K562 (cell line): ENCODE measurements at regions not wholly inside any gene's neighbourhood (a gene's known extent, or its start where the extent isn't known, plus 50 kb on each side); places are given as distances from the start of the nearest gene placed in this dataset.

ENCODE experiments used
- ATAC-seq: fragments of 200-7000 bp; cut with Tn5 transposase; 3 replicates; pipeline ENCODE4 v1.9.1; 2020; ENCODE audit warnings: moderate library complexity
- BruUV-seq: library from RNA; stranded (reverse); fragments of 400-500 nt; replicated peaks from 2 replicates; lab custom pipeline; 2021; lab: Mats Ljungman, UMichigan
- CTCF ChIA-PET: fragments of 300-600 bp; formaldehyde crosslinking; extraction: SDS; loops from one replicate; lab custom pipeline; 2021; ENCODE audit warnings: low intra/inter-chr PET ratio; lab: Yijun Ruan, JAX
- POLR2A ChIA-PET: fragments of 300-600, 350-650 bp; sonication (Branson Sonifier 250); formaldehyde crosslinking; extraction: SDS; loops from one replicate; lab custom pipeline; 2021; ENCODE audit warnings: antibody characterized with exemption, inconsistent platforms; lab: Yijun Ruan, JAX
- DNase-seq, 4 experiments: peaks; one replicate each; pipeline versions ENCODE4 v3.0.0 to v3.0.0-alpha.2; 2011 to 2018; ENCODE audit warnings: low spot score in 3 of 4, mixed read lengths in 3 of 4; ENCODE audit errors: extremely low read depth in 1 of 4
- FAIRE-seq: peaks from 2 replicates; lab custom pipeline; 2011; peaks lifted over from hg19 to GRCh38; lab: Jason Lieb, UNC
- H2AFZ ChIP-seq: 2 replicates; pipeline ENCODE4 v1.6.0; 2011; ENCODE audit warnings: low read depth, low read length, control low read depth, inconsistent platforms
- H3K27ac ChIP-seq: fragments of 200-600 bp; 3 replicates; pipeline ENCODE4 v1.8.0; 2011; ENCODE audit warnings: low read depth, mild to moderate bottlenecking, control low read depth, inconsistent platforms, low read length, moderate library complexity, mixed read lengths; ENCODE audit errors: extremely low read depth
- H3K27me3 ChIP-seq, 2 experiments: fragments of 300-600 bp in 1 of 2; 2 replicates in 1 of 2; 3 replicates in 1 of 2; pipeline versions ENCODE4 v1.6.0 to v1.8.0; 2011; ENCODE audit warnings: inconsistent platforms in 2 of 2, low read length in 2 of 2, mild to moderate bottlenecking in 1 of 2, mixed read lengths in 1 of 2, moderate library complexity in 1 of 2; ENCODE audit not compliant: control insufficient read depth in 2 of 2, insufficient read depth in 2 of 2
- H3K36me3 ChIP-seq: fragments of 300-600 bp; 3 replicates; pipeline ENCODE4 v1.8.0; 2011; ENCODE audit warnings: mild to moderate bottlenecking, low read length, inconsistent platforms; ENCODE audit not compliant: control insufficient read depth, insufficient read depth
- H3K4me1 ChIP-seq, 2 experiments: fragments of 200-600 bp in 1 of 2; replicated peaks in 1 of 2; 2 replicates in 1 of 2; 3 replicates in 1 of 2; pipeline versions ENCODE4 v1.5.1 to v1.8.0; 2011; ENCODE audit warnings: inconsistent platforms in 2 of 2, low read length in 2 of 2, mild to moderate bottlenecking in 1 of 2, mixed read lengths in 1 of 2, moderate library complexity in 1 of 2; ENCODE audit not compliant: control insufficient read depth in 2 of 2, insufficient read depth in 2 of 2
- H3K4me2 ChIP-seq: 2 replicates; pipeline ENCODE4 v1.6.1; 2011; ENCODE audit warnings: low read length, control low read depth, inconsistent platforms, mixed read lengths; ENCODE audit not compliant: insufficient read depth
- H3K4me3 ChIP-seq: fragments of 200-600 bp; sonication (generic), shearing (Covaris generic); 2 replicates; pipeline ENCODE4 v1.5.1; 2016; ENCODE audit warnings: control low read depth, inconsistent platforms
- H3K79me2 ChIP-seq: fragments of 200-600 bp; 3 replicates; pipeline ENCODE4 v1.8.0; 2011; ENCODE audit warnings: low read length, inconsistent platforms; ENCODE audit not compliant: control insufficient read depth, insufficient read depth
- H3K9ac ChIP-seq, 2 experiments: 2 replicates each; pipeline versions ENCODE4 v1.6.0 to v1.6.1; 2011; ENCODE audit warnings: low read depth in 2 of 2, low read length in 2 of 2, control low read depth in 1 of 2, inconsistent platforms in 1 of 2, mild to moderate bottlenecking in 1 of 2, mixed read lengths in 1 of 2; ENCODE audit not compliant: insufficient read depth in 1 of 2
- H3K9me1 ChIP-seq: one replicate; pipeline ENCODE4 v1.6.0; 2011; ENCODE audit warnings: inconsistent platforms, mild to moderate bottlenecking, low read length, moderate library complexity; ENCODE audit not compliant: control insufficient read depth, insufficient read depth
- H3K9me3 ChIP-seq: replicated peaks from 2 replicates; pipeline ENCODE4 v1.5.1; 2011; ENCODE audit warnings: low read depth, low read length, inconsistent platforms; ENCODE audit not compliant: control insufficient read depth, insufficient read depth
- H4K20me1 ChIP-seq: replicated peaks from 2 replicates; pipeline ENCODE4 v1.6.1; 2011; ENCODE audit warnings: low read length, inconsistent platforms, mixed read lengths; ENCODE audit not compliant: control insufficient read depth, insufficient read depth
- CBX3 ChIP-seq, 2 experiments: IDR thresholded peaks; 1 replicate in 1 of 2; 2 replicates in 1 of 2; pipeline ENCODE4 v1.6.1; 2012; ENCODE audit warnings: inconsistent platforms in 2 of 2, low read length in 2 of 2, borderline replicate concordance in 1 of 2, control low read depth in 1 of 2
- GTF2E2 ChIP-seq: fragments of 200-800 bp; sonication (Bioruptor generic); IDR thresholded peaks from 2 replicates; pipeline ENCODE4 v1.6.1; 2016; ENCODE audit warnings: missing genetic modification characterization, missing compliant biosample characterization
- JUN ChIP-seq, 2 experiments: sonication (generic) in 1 of 2; formaldehyde crosslinking in 1 of 2; IDR thresholded peaks; 2 replicates each; pipeline versions ENCODE4 v1.6.1 to v1.8.0; 2012 to 2022; ENCODE audit warnings: borderline replicate concordance in 2 of 2, mild to moderate bottlenecking in 2 of 2, improper control_type of control experiment in 1 of 2, low read depth in 1 of 2, low read length in 1 of 2, missing genetic modification reagents in 1 of 2
- KLF1 ChIP-seq: fragments of 450-650 bp; IDR thresholded peaks from 2 replicates; pipeline ENCODE4 v1.6.1; 2016; ENCODE audit warnings: missing genetic modification characterization, missing compliant biosample characterization
- MAFG ChIP-seq: fragments of 450-650 bp; conservative IDR thresholded peaks from 2 replicates; pipeline ENCODE4 v1.6.1; 2016; ENCODE audit warnings: missing genetic modification characterization, missing compliant biosample characterization
- SOX6 ChIP-seq: fragments of 450-650 bp; IDR thresholded peaks from 2 replicates; pipeline ENCODE4 v1.6.1; 2014; ENCODE audit warnings: mild to moderate bottlenecking
- TCF7 ChIP-seq: sonication (generic); IDR thresholded peaks from 2 replicates; pipeline ENCODE4 v1.6.1; 2016; ENCODE audit warnings: antibody characterized with exemption, borderline replicate concordance
- WGBS: fragments of 100-300 bp; shearing (Covaris generic); methylation state at CpG from one replicate; pipeline ENCODE4 v1.1.6; 2016; ENCODE audit warnings: low coverage, mixed read lengths; ENCODE audit not compliant: insufficient coverage; ENCODE audit errors: missing lambda C conversion rate; 5-methylcytosine and 5-hydroxymethylcytosine counted together
- in situ Hi-C: fragments of 300-500 bp; cut with MboI; formaldehyde crosslinking; loops from 4 replicates; pipeline ENCODE4 v1.15.0; 2018; ENCODE audit warnings: inconsistent platforms, mixed read lengths
- intact Hi-C: fragments of 100-400 bp; cut with micrococcal nuclease; formaldehyde crosslinking; loops from 2 replicates; pipeline ENCODE4 v1.14.2; 2022
- TF ChIP-seq, protein P1 (sequence below): sonication (generic); IDR thresholded peaks from 2 replicates; pipeline ENCODE4 v1.6.1; 2016
- TF ChIP-seq, protein P2 (sequence below): fragments of 450-650 bp; IDR thresholded peaks from 2 replicates; pipeline ENCODE4 v1.6.1; 2016; ENCODE audit warnings: missing biosample characterization, missing genetic modification characterization
- TF ChIP-seq, protein P3 (sequence below): fragments of 450-650 bp; IDR thresholded peaks from 2 replicates; pipeline ENCODE4 v1.6.1; 2017; ENCODE audit warnings: antibody characterized with exemption, mild to moderate bottlenecking
- TF ChIP-seq, protein P4 (sequence below): fragments of 250-450 bp; sonication (Bioruptor Pico); IDR thresholded peaks from 2 replicates; pipeline ENCODE4 v1.4.0; 2020; ENCODE audit warnings: mild to moderate bottlenecking, moderate library complexity, borderline replicate concordance

DNA sequence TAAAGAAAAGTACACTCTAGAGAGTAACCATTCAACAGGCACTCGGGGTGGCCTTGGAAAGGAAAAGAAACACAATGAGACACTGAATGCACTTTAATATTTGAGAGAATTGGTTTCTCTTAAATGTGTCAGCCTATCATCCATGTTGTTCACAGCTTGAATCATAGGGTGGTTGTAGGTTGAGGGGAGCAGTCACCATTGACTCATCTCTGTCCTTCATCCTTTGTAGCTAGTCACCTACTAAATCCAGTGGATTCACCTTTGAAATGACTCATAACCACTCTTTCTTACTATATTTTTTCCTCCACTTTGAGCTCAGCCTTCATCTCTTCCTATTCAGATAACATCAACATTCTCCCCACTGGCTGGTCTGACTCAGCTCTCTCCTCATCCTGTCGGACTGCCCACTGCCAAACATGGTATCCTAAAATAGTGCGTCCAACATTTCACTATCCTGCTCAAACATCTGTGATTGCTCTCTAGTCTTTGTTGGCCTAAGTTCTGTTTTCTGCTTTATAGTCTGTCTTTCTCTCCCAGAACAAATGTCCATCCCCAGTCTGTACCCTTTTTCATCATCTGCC, 182.7 kb upstream of the GADL1 start:
- Histone ChIP-seq H2AFZ (no peak overlapping the region), H3K9ac (no peak overlapping the region), H3K9me1 (no peaks in the 10 kb centered on the region), H3K36me3 (no peaks in the 10 kb centered on the region), H3K4me2 (no peak overlapping the region), H3K4me3 (no peak overlapping the region), H3K27ac (peak overlapping the region; percentile 34; the same call in 1 of the 3 replicates), H3K27me3 (no peaks in the 10 kb centered on the region), H4K20me1 (no peaks in the 10 kb centered on the region), H3K79me2 (no peaks in the 10 kb centered on the region), H3K9me3 (no peaks in the 10 kb centered on the region), H3K4me1 (no peaks in the 10 kb centered on the region; a peak in 2 of 5 replicates)
- in situ Hi-C loops = no loop called here
- CTCF ChIA-PET = no interaction called here
- peak in 3 of 4 experiments; percentile 12 to 59 (median 22) for DNase-seq
- ATAC-seq = peak; percentile 74
- WGBS = 3% methylated on average over 3 of the region's 3 CpGs
- peak; percentile 58 for FAIRE-seq
- intact Hi-C loops = no loop called here
- POLR2A ChIA-PET = interaction anchor here (0.7 to 1.1 kb wide), 2 partner anchors 8 to 21 kb away, joined by 3 read pairs; no protein-coding TSS in a partner anchor
- BruUV-seq = no TSS peak
- TF ChIP-seq GTF2E2 (tag) (no peak), SOX6 (no peak), CBX3 (IDR thresholded peaks at IDR 0.05; ENCODE audit: borderline replicate concordance in 1 of 2, low read length in 2 of 2) (no peak), TCF7 (no peak), MAFG (tag) (0 out of 2 replicates have a peak, but pooled peaks have one; percentile 31), JUN (IDR thresholded peaks at IDR 0.05; ENCODE audit: borderline replicate concordance, low read depth, low read length) (0 out of 2 replicates have a peak, but pooled peaks have one; percentile 34), JUN (CRISPR knock-in tag; IDR thresholded peaks at IDR 0.05; ENCODE audit: borderline replicate concordance) (no peak), KLF1 (tag) (no peak)
- TF ChIP-seq, protein P1, sequence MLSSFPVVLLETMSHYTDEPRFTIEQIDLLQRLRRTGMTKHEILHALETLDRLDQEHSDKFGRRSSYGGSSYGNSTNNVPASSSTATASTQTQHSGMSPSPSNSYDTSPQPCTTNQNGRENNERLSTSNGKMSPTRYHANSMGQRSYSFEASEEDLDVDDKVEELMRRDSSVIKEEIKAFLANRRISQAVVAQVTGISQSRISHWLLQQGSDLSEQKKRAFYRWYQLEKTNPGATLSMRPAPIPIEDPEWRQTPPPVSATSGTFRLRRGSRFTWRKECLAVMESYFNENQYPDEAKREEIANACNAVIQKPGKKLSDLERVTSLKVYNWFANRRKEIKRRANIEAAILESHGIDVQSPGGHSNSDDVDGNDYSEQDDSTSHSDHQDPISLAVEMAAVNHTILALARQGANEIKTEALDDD = peak; percentile 50; the same call in 1 of the 2 replicates
- TF ChIP-seq, protein P2, sequence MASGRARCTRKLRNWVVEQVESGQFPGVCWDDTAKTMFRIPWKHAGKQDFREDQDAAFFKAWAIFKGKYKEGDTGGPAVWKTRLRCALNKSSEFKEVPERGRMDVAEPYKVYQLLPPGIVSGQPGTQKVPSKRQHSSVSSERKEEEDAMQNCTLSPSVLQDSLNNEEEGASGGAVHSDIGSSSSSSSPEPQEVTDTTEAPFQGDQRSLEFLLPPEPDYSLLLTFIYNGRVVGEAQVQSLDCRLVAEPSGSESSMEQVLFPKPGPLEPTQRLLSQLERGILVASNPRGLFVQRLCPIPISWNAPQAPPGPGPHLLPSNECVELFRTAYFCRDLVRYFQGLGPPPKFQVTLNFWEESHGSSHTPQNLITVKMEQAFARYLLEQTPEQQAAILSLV (tag) = no peak
- TF ChIP-seq, protein P3, sequence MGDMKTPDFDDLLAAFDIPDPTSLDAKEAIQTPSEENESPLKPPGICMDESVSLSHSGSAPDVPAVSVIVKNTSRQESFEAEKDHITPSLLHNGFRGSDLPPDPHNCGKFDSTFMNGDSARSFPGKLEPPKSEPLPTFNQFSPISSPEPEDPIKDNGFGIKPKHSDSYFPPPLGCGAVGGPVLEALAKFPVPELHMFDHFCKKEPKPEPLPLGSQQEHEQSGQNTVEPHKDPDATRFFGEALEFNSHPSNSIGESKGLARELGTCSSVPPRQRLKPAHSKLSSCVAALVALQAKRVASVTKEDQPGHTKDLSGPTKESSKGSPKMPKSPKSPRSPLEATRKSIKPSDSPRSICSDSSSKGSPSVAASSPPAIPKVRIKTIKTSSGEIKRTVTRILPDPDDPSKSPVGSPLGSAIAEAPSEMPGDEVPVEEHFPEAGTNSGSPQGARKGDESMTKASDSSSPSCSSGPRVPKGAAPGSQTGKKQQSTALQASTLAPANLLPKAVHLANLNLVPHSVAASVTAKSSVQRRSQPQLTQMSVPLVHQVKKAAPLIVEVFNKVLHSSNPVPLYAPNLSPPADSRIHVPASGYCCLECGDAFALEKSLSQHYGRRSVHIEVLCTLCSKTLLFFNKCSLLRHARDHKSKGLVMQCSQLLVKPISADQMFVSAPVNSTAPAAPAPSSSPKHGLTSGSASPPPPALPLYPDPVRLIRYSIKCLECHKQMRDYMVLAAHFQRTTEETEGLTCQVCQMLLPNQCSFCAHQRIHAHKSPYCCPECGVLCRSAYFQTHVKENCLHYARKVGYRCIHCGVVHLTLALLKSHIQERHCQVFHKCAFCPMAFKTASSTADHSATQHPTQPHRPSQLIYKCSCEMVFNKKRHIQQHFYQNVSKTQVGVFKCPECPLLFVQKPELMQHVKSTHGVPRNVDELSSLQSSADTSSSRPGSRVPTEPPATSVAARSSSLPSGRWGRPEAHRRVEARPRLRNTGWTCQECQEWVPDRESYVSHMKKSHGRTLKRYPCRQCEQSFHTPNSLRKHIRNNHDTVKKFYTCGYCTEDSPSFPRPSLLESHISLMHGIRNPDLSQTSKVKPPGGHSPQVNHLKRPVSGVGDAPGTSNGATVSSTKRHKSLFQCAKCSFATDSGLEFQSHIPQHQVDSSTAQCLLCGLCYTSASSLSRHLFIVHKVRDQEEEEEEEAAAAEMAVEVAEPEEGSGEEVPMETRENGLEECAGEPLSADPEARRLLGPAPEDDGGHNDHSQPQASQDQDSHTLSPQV = no peak
- TF ChIP-seq, protein P4, sequence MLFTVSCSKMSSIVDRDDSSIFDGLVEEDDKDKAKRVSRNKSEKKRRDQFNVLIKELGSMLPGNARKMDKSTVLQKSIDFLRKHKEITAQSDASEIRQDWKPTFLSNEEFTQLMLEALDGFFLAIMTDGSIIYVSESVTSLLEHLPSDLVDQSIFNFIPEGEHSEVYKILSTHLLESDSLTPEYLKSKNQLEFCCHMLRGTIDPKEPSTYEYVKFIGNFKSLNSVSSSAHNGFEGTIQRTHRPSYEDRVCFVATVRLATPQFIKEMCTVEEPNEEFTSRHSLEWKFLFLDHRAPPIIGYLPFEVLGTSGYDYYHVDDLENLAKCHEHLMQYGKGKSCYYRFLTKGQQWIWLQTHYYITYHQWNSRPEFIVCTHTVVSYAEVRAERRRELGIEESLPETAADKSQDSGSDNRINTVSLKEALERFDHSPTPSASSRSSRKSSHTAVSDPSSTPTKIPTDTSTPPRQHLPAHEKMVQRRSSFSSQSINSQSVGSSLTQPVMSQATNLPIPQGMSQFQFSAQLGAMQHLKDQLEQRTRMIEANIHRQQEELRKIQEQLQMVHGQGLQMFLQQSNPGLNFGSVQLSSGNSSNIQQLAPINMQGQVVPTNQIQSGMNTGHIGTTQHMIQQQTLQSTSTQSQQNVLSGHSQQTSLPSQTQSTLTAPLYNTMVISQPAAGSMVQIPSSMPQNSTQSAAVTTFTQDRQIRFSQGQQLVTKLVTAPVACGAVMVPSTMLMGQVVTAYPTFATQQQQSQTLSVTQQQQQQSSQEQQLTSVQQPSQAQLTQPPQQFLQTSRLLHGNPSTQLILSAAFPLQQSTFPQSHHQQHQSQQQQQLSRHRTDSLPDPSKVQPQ (CRISPR knock-in tag) = no peak
